Endothelial cell (in vitro differentiated cells): ENCODE measurements at regions not wholly inside any gene's neighbourhood (a gene's known extent, or its start where the extent isn't known, plus 50 kb on each side); places are given as distances from the start of the nearest gene placed in this dataset.
A peak's percentile ranks its signal among the peaks of the same experiment; 100 is the strongest.
"Not testable (repeated sequence)": the region's sequence is repeated elsewhere in the genome, so short reads cannot be mapped to it uniquely, and the experiment has no call there.

Experiments
- DNase-seq: peaks from one replicate; pipeline ENCODE4 v3.0.0; 2021; ENCODE audit warnings: low spot score
- H3K27ac Mint-ChIP-seq: one replicate; pipeline ENCODE4 v1.8.0; 2021; ENCODE audit warnings: mixed read lengths, inconsistent platforms; ENCODE audit not compliant: unreplicated experiment
- H3K27me3 Mint-ChIP-seq: one replicate; pipeline ENCODE4 v1.8.0; 2021; ENCODE audit warnings: mild to moderate bottlenecking, moderate library complexity, mixed read lengths, inconsistent platforms; ENCODE audit not compliant: unreplicated experiment
- H3K36me3 Mint-ChIP-seq: one replicate; pipeline ENCODE4 v1.8.0; 2021; ENCODE audit warnings: mild to moderate bottlenecking, low read depth, mixed read lengths, inconsistent platforms; ENCODE audit not compliant: unreplicated experiment
- H3K4me1 Mint-ChIP-seq: one replicate; pipeline ENCODE4 v1.8.0; 2021; ENCODE audit warnings: mild to moderate bottlenecking, mixed read lengths, inconsistent platforms; ENCODE audit not compliant: unreplicated experiment
- H3K4me3 Mint-ChIP-seq: one replicate; pipeline ENCODE4 v1.8.0; 2021; ENCODE audit warnings: mild to moderate bottlenecking, mixed read lengths, inconsistent platforms; ENCODE audit not compliant: unreplicated experiment
- H3K9me3 Mint-ChIP-seq: one replicate; pipeline ENCODE4 v1.8.0; 2021; ENCODE audit warnings: mixed read lengths, inconsistent platforms; ENCODE audit not compliant: unreplicated experiment
- TF ChIP-seq, protein P1 (sequence below): fragments of 200-600 bp; sonication (generic); IDR thresholded peaks from one replicate; pipeline ENCODE4 v1.5.0; 2021; ENCODE audit warnings: antibody characterized with exemption; ENCODE audit not compliant: unreplicated experiment

DNA sequence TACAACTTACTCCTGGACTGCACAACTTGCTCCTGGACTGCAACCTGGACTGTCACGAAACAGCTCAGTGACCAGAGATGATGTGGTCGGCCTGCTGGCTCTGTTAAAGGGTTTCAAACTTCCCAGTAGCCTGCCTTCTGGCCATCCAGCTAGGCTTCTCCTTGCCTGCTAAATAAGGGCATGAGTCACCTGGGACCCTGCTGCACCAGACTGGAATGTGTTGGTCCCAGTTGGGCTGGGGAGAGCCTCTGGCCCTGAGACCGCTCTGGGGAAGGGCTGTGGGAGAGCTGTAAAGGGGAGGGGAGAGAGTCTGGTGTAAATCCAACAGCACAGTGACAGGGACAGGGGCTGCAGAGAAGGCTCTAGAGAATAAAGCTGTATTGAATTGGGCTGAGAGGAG lies 165.8 kb downstream of the VSIG4 start:
- Mint-ChIP-seq H3K4me1 (no peaks in the 10 kb centered on the region), H3K4me3 (no peak overlapping the region), H3K27me3 (no peaks in the 10 kb centered on the region), H3K27ac (no peak overlapping the region), H3K36me3 (no peaks in the 10 kb centered on the region), H3K9me3 (no peaks in the 10 kb centered on the region)
- TF ChIP-seq, protein P1, sequence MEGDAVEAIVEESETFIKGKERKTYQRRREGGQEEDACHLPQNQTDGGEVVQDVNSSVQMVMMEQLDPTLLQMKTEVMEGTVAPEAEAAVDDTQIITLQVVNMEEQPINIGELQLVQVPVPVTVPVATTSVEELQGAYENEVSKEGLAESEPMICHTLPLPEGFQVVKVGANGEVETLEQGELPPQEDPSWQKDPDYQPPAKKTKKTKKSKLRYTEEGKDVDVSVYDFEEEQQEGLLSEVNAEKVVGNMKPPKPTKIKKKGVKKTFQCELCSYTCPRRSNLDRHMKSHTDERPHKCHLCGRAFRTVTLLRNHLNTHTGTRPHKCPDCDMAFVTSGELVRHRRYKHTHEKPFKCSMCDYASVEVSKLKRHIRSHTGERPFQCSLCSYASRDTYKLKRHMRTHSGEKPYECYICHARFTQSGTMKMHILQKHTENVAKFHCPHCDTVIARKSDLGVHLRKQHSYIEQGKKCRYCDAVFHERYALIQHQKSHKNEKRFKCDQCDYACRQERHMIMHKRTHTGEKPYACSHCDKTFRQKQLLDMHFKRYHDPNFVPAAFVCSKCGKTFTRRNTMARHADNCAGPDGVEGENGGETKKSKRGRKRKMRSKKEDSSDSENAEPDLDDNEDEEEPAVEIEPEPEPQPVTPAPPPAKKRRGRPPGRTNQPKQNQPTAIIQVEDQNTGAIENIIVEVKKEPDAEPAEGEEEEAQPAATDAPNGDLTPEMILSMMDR: no peak
- DNase-seq: no peak

GRCh38 chrX:65873385-65873784 lies 166.5 kb downstream of the VSIG4 start:
- Mint-ChIP-seq H3K4me1 (no peaks in the 10 kb centered on the region), H3K36me3 (no peaks in the 10 kb centered on the region), H3K4me3 (no peak overlapping the region), H3K9me3 (no peaks in the 10 kb centered on the region), H3K27me3 (no peaks in the 10 kb centered on the region), H3K27ac (no peak overlapping the region)
- no peak for DNase-seq
- TF ChIP-seq, protein P1: no peak

DNA sequence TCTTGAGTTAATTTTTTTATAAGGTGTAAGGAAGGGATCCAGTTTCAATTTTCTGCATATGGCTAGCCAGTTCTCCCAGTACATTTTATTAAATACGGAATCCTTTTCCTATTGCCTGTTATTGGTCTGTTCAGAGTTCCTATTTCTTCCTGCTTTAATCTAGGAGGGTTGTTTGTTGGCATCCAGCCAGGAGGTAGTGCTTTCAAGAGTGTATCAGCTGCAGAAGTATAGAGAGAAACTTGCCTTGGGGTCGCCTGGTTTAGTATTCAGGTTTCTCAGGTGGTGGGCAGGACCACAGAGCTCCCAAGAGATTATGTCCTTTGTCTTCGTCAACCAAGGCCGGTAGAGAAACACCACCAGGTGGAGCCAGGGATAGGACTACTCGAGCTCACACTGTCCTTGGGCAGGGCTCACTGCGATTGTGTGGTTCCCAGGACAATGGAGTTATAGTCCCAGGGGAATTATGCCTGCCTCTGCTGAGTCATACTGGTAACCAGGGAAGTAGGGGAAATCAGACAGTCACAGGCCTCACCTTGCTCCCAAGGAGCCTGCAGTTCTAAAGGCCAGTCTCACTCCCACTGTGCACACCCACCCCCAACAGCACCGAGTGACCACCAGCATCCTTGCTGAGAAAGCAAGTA lies 168.1 kb downstream of the VSIG4 start:
- no peak overlapping the region for H3K4me3 Mint-ChIP-seq
- H3K27me3 Mint-ChIP-seq: no peaks in the 10 kb centered on the region
- H3K27ac Mint-ChIP-seq: no peak overlapping the region
- no peaks in the 10 kb centered on the region for H3K9me3 Mint-ChIP-seq
- TF ChIP-seq, protein P1: no peak
- no peaks in the 10 kb centered on the region for H3K4me1 Mint-ChIP-seq
- no peaks in the 10 kb centered on the region for H3K36me3 Mint-ChIP-seq
- peak; percentile 28 for DNase-seq

DNA sequence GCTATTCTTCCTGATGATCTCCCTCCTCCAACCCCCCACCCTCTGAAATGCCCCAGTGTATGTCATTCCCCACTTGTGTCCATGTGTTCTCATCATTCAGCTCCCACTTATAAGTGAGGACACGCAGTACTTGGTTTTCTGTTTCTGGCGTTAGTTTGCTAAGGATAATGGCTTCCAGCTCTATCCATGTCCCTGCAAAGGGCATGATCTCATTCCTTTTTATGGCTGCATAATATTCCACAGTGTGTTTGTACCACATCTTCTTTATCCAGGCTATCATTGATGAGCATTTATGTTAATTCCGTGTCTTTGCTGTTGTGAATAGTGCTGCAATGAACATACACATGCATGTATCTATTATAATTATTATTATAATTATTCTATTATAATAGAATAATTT lies 169.3 kb downstream of the VSIG4 start:
- not testable (repeated sequence) for DNase-seq, H3K4me3 Mint-ChIP-seq, H3K36me3 Mint-ChIP-seq, H3K9me3 Mint-ChIP-seq, H3K27me3 Mint-ChIP-seq, H3K4me1 Mint-ChIP-seq, H3K27ac Mint-ChIP-seq

GRCh38 chrX:65866773-65867172 lies 173.1 kb downstream of the VSIG4 start:
- Mint-ChIP-seq H3K27ac (no peak overlapping the region), H3K27me3 (peaks cover under 1% of the 10 kb centered on the region), H3K9me3 (no peaks in the 10 kb centered on the region), H3K36me3 (no peaks in the 10 kb centered on the region), H3K4me1 (peaks cover 1% of the 10 kb centered on the region), H3K4me3 (no peak overlapping the region)
- TF ChIP-seq, protein P1: no peak
- DNase-seq: no peak
